HEK293T (cell line): ENCODE measurements at regions not wholly inside any gene's neighbourhood (a gene's known extent, or its start where the extent isn't known, plus 50 kb on each side); places are given as distances from the start of the nearest gene placed in this dataset.
A peak's percentile ranks its signal among the peaks of the same experiment; 100 is the strongest.

ENCODE experiments used
- CTCF ChIA-PET: fragments of 350-600 bp; formaldehyde crosslinking; extraction: SDS; loops from one replicate; lab custom pipeline; 2021; ENCODE audit warnings: antibody characterized with exemption, inconsistent platforms; lab: Yijun Ruan, JAX
- POLR2A ChIA-PET: fragments of 350-600 bp; formaldehyde crosslinking; extraction: SDS; loops from one replicate; lab custom pipeline; 2020; ENCODE audit warnings: antibody characterized with exemption, inconsistent platforms; lab: Yijun Ruan, JAX
- DNase-seq: peaks from one replicate; pipeline ENCODE4 v3.0.0; 2012; ENCODE audit warnings: mixed read lengths; ENCODE audit errors: extremely low spot score
- ARNT ChIP-seq: fragments of 450-650 bp; IDR thresholded peaks from 2 replicates; pipeline ENCODE4 v1.6.1; 2017; ENCODE audit warnings: mild to moderate bottlenecking
- BHLHE40 ChIP-seq: fragments of 450-650 bp; IDR thresholded peaks from 2 replicates; pipeline ENCODE4 v1.6.1; 2016; ENCODE audit warnings: mild to moderate bottlenecking, moderate library complexity, borderline replicate concordance
- CTBP1 ChIP-seq: fragments of 450-650 bp; IDR thresholded peaks from 2 replicates; pipeline ENCODE4 v1.6.1; 2016; ENCODE audit warnings: borderline replicate concordance
- ELF4 ChIP-seq: fragments of 450-650 bp; IDR thresholded peaks from 2 replicates; pipeline ENCODE4 v1.6.1; 2017; ENCODE audit warnings: antibody characterized with exemption
- FOXA1 ChIP-seq: fragments of 450-650 bp; IDR thresholded peaks from 2 replicates; pipeline ENCODE4 v1.6.1; 2016; ENCODE audit warnings: mild to moderate bottlenecking
- FOXK2 ChIP-seq: fragments of 450-650 bp; IDR thresholded peaks from 2 replicates; pipeline ENCODE4 v1.6.1; 2016; ENCODE audit warnings: mild to moderate bottlenecking
- FOXM1 ChIP-seq: fragments of 450-650 bp; IDR thresholded peaks from 2 replicates; pipeline ENCODE4 v1.6.1; 2017; ENCODE audit warnings: mild to moderate bottlenecking, borderline replicate concordance
- HDGF ChIP-seq: fragments of 450-650 bp; IDR thresholded peaks from 2 replicates; pipeline ENCODE4 v1.6.1; 2017; ENCODE audit warnings: antibody characterized with exemption, borderline replicate concordance
- L3MBTL2 ChIP-seq: fragments of 450-650 bp; conservative IDR thresholded peaks from 2 replicates; pipeline ENCODE4 v1.6.1; 2016; ENCODE audit warnings: mild to moderate bottlenecking
- LEF1 ChIP-seq: fragments of 450-650 bp; IDR thresholded peaks from 2 replicates; pipeline ENCODE4 v1.6.1; 2017; ENCODE audit warnings: mild to moderate bottlenecking, borderline replicate concordance
- NFRKB ChIP-seq: fragments of 450-650 bp; IDR thresholded peaks from 2 replicates; pipeline ENCODE4 v1.6.1; 2016; ENCODE audit warnings: mild to moderate bottlenecking, moderate library complexity
- SP1 ChIP-seq: fragments of 450-650 bp; IDR thresholded peaks from 2 replicates; pipeline ENCODE4 v1.6.1; 2017
- SUZ12 ChIP-seq: fragments of 450-650 bp; IDR thresholded peaks from 2 replicates; pipeline ENCODE4 v1.6.1; 2016; ENCODE audit warnings: mild to moderate bottlenecking
- TARDBP ChIP-seq: fragments of 450-650 bp; IDR thresholded peaks from 2 replicates; pipeline ENCODE4 v1.6.1; 2016
- ZNF384 ChIP-seq: fragments of 450-650 bp; IDR thresholded peaks from 2 replicates; pipeline ENCODE4 v1.6.1; 2016
- TF ChIP-seq, protein P1 (sequence below): fragments of 450-650 bp; IDR thresholded peaks from 2 replicates; pipeline ENCODE4 v1.6.1; 2016

DNA sequence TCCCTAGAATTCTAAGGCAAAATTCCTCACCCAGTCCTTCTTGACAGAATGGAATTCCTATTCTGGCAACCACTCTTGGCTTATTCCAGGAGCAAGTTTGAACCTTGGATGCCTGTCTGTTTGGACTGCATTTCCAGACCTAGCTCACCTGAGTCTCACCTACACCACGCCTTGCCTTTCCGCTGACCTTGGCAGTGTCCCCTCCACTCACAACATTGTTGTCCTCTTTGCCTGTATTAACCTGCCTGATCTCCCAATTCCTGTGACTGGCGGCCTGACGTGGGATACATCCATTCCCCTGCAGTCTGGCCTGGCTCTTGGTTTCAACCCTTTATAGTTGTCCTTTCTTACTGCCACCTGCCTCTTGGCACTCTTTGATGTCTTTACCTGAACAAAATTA is 281.4 kb upstream of the SOX4 start:
- CTCF ChIA-PET = no interaction called here
- POLR2A ChIA-PET = no interaction called here
- TF ChIP-seq L3MBTL2 = no peak
- no peak for TF ChIP-seq BHLHE40
- TF ChIP-seq ELF4 = no peak
- TF ChIP-seq CTBP1 = no peak
- no peak for TF ChIP-seq LEF1
- TF ChIP-seq FOXA1 = no peak
- no peak for TF ChIP-seq HDGF
- TF ChIP-seq TARDBP = no peak
- TF ChIP-seq, protein P1, sequence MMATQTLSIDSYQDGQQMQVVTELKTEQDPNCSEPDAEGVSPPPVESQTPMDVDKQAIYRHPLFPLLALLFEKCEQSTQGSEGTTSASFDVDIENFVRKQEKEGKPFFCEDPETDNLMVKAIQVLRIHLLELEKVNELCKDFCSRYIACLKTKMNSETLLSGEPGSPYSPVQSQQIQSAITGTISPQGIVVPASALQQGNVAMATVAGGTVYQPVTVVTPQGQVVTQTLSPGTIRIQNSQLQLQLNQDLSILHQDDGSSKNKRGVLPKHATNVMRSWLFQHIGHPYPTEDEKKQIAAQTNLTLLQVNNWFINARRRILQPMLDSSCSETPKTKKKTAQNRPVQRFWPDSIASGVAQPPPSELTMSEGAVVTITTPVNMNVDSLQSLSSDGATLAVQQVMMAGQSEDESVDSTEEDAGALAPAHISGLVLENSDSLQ = no peak
- peak; percentile 18 for DNase-seq

DNA sequence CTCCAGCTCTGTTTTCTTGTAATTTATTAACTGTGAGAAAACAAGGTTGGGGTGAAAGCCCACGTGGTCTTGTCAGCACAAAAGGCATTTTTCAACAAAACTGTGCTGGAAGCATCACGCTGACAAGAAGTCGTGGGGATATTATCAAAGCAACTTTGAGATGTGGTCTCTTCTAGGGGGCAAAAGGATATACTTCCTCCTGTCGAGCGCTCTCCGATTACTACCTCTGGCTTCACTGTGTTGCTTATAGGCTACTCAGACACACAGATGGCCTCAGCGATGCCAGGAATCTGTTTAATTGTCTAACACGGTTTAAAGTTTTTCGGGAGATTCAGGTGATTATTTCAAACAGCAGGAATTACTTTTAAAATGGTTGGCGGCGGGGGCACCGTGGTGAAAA is 275.9 kb upstream of the SOX4 start:
- ChIA-PET CTCF (no interaction called here), POLR2A (interaction anchor here (0.6 kb wide), 1 partner anchor 870 kb away, joined by 3 read pairs; no protein-coding TSS in a partner anchor)
- DNase-seq = no peak
- no peak for TF ChIP-seq ZNF384
- TF ChIP-seq BHLHE40 = no peak
- no peak for TF ChIP-seq FOXK2
- TF ChIP-seq HDGF = no peak
- TF ChIP-seq TARDBP = no peak
- TF ChIP-seq, protein P1 = no peak
- no peak for TF ChIP-seq LEF1
- no peak for TF ChIP-seq ARNT
- TF ChIP-seq ELF4 = no peak
- no peak for TF ChIP-seq NFRKB
- TF ChIP-seq L3MBTL2 = no peak
- TF ChIP-seq SP1 = no peak
- no peak for TF ChIP-seq FOXA1
- TF ChIP-seq SUZ12 = no peak

DNA sequence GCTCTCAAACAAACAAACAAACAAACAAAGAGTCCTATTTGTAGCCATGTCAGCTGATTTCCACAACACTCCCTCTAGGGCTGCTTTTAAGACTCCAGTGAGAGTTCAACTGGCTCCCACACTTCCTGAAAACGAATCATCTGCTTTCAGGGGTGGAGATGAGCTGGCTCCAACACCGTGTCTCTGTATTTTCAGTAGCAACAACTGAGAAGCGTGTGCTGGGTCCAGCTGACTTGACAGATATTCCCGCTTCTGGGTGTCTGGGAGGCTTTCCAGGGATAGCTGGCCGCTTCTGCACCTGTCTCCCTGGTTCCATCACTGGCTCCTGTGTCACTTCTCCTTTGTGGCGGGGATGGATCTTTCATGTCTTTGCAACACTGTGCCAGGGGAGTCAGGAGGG is 272.5 kb upstream of the SOX4 start:
- CTCF ChIA-PET = no interaction called here
- TF ChIP-seq CTBP1 (no peak), TARDBP (no peak), ELF4 (no peak), ZNF384 (no peak)
- TF ChIP-seq, protein P1 = no peak
- POLR2A ChIA-PET = no interaction called here
- no peak for DNase-seq

DNA sequence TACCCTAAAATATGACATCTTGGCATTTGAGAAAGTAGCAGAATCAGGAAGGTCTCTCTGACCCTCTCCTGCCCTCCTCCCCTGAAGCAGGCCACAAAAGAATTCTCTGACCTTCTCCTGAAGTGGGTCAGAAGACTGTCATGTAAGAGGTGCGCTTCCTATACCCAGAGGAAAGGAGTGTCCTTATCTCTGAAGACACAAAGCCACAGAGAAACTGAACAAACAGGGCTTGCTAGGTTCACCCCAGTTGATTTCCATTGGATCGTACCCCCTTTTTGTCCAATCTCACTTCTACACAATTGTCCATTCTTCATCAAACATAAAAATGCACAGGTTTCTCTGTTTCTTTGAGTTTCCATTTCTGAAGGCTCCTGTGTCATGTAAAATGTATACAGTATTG is 272.0 kb upstream of the SOX4 start:
- TF ChIP-seq LEF1 = no peak
- no peak for TF ChIP-seq FOXA1
- no peak for TF ChIP-seq SP1
- TF ChIP-seq CTBP1 = no peak
- TF ChIP-seq ELF4 = no peak
- TF ChIP-seq TARDBP = no peak
- CTCF ChIA-PET = no interaction called here
- no peak for DNase-seq
- POLR2A ChIA-PET = no interaction called here

DNA sequence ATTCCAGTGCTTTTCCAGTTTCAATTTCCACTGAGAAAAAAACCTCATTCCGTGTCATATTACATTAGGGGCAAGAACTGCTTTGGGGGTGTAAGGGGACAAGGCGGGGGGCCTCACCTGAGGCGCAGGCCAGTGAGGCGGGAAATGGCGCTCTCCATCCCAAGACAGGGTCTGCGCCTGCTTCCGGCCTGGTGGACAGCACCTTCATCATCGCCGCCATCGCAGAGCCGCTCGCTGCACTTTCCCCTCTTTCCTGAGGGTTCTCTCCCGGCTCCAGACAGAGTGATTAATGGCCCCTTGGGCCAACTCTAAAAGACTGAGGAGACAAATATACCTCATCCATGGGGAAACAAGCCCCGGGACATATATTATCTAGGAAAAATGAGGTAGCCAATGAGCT is 270.0 kb upstream of the SOX4 start:
- CTCF ChIA-PET = interaction anchor here (0.7 kb wide), 1 partner anchor 19 kb away, joined by 3 read pairs; no protein-coding TSS in a partner anchor
- DNase-seq = no peak
- POLR2A ChIA-PET = no interaction called here
- TF ChIP-seq, protein P1 = peak; percentile 53
- TF ChIP-seq ELF4 = no peak

DNA sequence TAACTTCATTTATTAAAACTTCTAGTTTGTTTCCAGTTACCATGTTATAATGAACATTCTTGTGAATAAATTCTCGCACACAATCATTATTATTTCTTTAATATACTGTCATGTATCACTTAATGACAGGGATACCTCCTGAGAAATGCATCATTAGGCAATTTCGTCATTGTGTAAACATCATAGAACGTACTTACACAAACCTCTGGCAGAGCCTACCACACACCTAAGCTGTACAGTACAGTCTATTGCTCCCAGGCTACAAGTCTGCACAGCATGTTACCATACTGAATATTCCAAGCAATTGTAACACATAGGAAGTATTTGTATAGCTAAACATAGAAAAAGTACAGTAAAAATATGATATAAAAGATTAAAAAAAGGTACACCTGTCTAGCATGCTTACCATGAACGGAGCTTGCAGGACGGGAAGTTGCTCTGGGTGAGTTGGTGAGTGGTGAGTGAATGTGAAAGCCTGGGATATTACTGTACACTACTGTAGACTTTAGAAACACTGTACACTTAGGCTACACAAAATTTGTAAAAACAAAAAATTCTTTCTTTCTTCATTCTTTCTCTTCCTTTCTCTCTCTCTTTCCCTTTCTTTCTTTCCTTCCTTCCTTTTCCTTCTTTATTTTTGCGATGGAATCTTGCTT is 268.2 kb upstream of the SOX4 start:
- CTCF ChIA-PET = interaction anchor here (0.6 kb wide), 1 partner anchor 275 kb away, joined by 5 read pairs; no protein-coding TSS in a partner anchor
- no peak for DNase-seq
- TF ChIP-seq, protein P1 = no peak
- TF ChIP-seq ZNF384 = no peak
- no peak for TF ChIP-seq HDGF
- no peak for TF ChIP-seq FOXA1
- TF ChIP-seq FOXM1 = no peak
- no peak for TF ChIP-seq SUZ12
- TF ChIP-seq L3MBTL2 = no peak
- no peak for TF ChIP-seq FOXK2
- TF ChIP-seq BHLHE40 = no peak
- TF ChIP-seq SP1 = no peak
- no peak for TF ChIP-seq ARNT
- no peak for TF ChIP-seq TARDBP
- TF ChIP-seq NFRKB = no peak
- no peak for TF ChIP-seq ELF4
- TF ChIP-seq CTBP1 = no peak
- TF ChIP-seq LEF1 = no peak
- POLR2A ChIA-PET = no interaction called here
